Endothelial cell of umbilical vein (primary cell): ENCODE measurements at regions not wholly inside any gene's neighbourhood (a gene's known extent, or its start where the extent isn't known, plus 50 kb on each side); places are given as distances from the start of the nearest gene placed in this dataset.

Experiments
- POLR2AphosphoS5 ChIP-seq: IDR thresholded peaks from 2 replicates; pipeline ENCODE4 v1.6.1; 2012; ENCODE audit warnings: low read depth, mild to moderate bottlenecking, control low read depth, low read length, moderate library complexity; ENCODE audit not compliant: insufficient read depth
- TF ChIP-seq, protein P1 (sequence below), 2 donors: IDR thresholded peaks; 1 replicate in 1 of 2; 2 replicates in 1 of 2; pipeline ENCODE4 v1.5.1; 2011; ENCODE audit warnings: low read length in 2 of 2, mild to moderate bottlenecking in 2 of 2, moderate library complexity in 2 of 2, control low read depth in 1 of 2, inconsistent platforms in 1 of 2, low read depth in 1 of 2; ENCODE audit not compliant: insufficient read depth in 1 of 2; ENCODE audit errors: extremely low read depth in 1 of 2

DNA sequence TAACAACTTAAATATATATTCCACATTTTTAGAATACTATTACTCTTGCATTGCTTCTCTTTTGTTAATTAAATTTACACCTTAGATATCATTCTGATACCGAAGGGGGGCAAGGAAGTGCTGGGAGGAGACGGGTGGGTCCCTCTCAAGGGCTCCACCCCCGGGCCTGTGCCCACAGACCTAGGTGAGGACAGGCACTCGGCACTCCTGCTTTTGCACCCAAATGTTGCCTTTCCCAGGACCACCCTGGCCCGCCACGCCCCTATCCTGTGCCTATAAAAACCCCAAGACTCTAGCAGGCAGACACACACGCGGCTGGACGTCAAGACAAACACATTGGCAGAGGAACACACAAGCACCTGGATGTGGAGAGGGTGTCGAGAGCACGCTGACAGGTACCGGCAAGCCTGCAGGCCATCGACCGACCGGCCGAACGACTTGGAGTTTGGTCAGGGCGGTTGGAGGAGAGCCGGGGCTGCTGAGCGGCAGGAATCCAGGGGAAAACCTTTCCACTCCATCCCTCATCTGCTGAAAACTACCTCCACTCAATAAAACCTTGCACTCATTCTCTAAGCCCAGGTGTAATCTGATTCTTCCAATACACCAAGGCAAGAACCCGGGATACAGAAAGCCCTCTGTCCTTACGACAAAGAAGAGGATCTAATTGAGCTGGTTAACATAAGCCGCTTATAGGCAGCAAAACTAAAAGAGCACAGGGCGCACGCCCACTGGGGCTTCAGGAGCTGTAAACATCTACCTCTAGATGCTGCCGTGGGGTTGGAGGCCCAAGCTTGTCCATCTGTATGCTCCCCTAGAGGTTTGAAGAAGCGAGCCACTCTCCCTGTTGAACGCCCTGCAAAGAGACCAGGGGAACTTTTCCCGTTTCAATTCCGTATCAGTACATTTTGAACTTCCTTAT lies 197.4 kb upstream of the PRSS16 start:
- TF ChIP-seq POLR2AphosphoS5: no peak
- TF ChIP-seq, protein P1, sequence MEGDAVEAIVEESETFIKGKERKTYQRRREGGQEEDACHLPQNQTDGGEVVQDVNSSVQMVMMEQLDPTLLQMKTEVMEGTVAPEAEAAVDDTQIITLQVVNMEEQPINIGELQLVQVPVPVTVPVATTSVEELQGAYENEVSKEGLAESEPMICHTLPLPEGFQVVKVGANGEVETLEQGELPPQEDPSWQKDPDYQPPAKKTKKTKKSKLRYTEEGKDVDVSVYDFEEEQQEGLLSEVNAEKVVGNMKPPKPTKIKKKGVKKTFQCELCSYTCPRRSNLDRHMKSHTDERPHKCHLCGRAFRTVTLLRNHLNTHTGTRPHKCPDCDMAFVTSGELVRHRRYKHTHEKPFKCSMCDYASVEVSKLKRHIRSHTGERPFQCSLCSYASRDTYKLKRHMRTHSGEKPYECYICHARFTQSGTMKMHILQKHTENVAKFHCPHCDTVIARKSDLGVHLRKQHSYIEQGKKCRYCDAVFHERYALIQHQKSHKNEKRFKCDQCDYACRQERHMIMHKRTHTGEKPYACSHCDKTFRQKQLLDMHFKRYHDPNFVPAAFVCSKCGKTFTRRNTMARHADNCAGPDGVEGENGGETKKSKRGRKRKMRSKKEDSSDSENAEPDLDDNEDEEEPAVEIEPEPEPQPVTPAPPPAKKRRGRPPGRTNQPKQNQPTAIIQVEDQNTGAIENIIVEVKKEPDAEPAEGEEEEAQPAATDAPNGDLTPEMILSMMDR (IDR thresholded peaks at IDR 0.05; ENCODE audit: extremely low read depth in 1 of 2, insufficient read depth in 1 of 2, low read depth in 1 of 2, low read length in 2 of 2): no peak
